ENCODE measurements at regions not wholly inside any gene's neighbourhood (a gene's known extent, or its start where the extent isn't known, plus 50 kb on each side); places are given as distances from the start of the nearest gene placed in this dataset.

DNA sequence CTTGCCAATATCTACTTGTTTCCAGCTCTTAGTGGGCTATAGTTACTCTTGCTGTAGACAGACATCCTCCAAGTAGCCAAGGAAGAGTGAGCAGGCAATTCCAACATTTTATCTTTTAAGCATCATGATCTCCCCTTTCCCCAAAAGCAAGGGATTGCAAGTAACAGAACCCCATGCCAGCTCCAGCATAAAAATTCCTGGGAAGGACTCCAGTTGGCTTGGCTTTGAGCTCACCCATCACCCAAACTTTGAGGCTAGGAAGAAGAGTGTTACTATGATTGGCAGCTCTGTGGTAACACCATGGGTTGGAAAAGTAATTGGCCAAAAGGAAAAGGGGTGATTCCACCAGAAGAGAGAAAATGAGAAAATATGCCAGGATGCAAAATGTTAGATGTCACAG is 1086.4 kb upstream of the RBFOX1 start:
- ATAC-seq (ENCODE audit: low FRiP score in 2 of 2) (no peak), DNase-seq (no peak)
- TF ChIP-seq POLR2A (IDR thresholded peaks at IDR 0.05) (no peak), POLR2AphosphoS5 (IDR thresholded peaks at IDR 0.05) (no peak), EP300 (IDR thresholded peaks at IDR 0.05) (no peak)
- TF ChIP-seq, protein P1, sequence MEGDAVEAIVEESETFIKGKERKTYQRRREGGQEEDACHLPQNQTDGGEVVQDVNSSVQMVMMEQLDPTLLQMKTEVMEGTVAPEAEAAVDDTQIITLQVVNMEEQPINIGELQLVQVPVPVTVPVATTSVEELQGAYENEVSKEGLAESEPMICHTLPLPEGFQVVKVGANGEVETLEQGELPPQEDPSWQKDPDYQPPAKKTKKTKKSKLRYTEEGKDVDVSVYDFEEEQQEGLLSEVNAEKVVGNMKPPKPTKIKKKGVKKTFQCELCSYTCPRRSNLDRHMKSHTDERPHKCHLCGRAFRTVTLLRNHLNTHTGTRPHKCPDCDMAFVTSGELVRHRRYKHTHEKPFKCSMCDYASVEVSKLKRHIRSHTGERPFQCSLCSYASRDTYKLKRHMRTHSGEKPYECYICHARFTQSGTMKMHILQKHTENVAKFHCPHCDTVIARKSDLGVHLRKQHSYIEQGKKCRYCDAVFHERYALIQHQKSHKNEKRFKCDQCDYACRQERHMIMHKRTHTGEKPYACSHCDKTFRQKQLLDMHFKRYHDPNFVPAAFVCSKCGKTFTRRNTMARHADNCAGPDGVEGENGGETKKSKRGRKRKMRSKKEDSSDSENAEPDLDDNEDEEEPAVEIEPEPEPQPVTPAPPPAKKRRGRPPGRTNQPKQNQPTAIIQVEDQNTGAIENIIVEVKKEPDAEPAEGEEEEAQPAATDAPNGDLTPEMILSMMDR (IDR thresholded peaks at IDR 0.05) = no peak

GRCh38 chr16:6232056-6232455 is 1100.6 kb upstream of the RBFOX1 start:
- Histone ChIP-seq H3K27ac (no peak overlapping the region), H3K9me3 (no peaks in the 10 kb centered on the region), H3K27me3 (no peaks in the 10 kb centered on the region), H3K4me1 (no peaks in the 10 kb centered on the region), H3K36me3 (no peaks in the 10 kb centered on the region), H3K4me3 (no peak overlapping the region)
- WGBS, 2 donors = 50 to 70% methylated on average over 4 of the region's 4 CpGs
- TF ChIP-seq, protein P1 (IDR thresholded peaks at IDR 0.05) = no peak
- TF ChIP-seq EP300 (IDR thresholded peaks at IDR 0.05) (no peak), POLR2A (IDR thresholded peaks at IDR 0.05) (no peak), POLR2AphosphoS5 (IDR thresholded peaks at IDR 0.05) (no peak)
- ATAC-seq (ENCODE audit: low FRiP score in 2 of 2) (no peak), DNase-seq (no peak)

More for the DNA sequence above, 1086.4 kb upstream of the RBFOX1 start:
- H3K9me3 ChIP-seq = no peaks in the 10 kb centered on the region
- H3K36me3 ChIP-seq = no peaks in the 10 kb centered on the region
- no peaks in the 10 kb centered on the region for H3K4me1 ChIP-seq
- no peak overlapping the region for H3K4me3 ChIP-seq
- H3K27me3 ChIP-seq = no peaks in the 10 kb centered on the region
- no peak overlapping the region for H3K27ac ChIP-seq

- DNase-seq (no peak), ATAC-seq (ENCODE audit: low FRiP score in 2 of 2) (no peak)
- H3K27ac ChIP-seq = no peak overlapping the region
- no peaks in the 10 kb centered on the region for H3K9me3 ChIP-seq
- TF ChIP-seq EP300 (IDR thresholded peaks at IDR 0.05) (no peak), POLR2AphosphoS5 (IDR thresholded peaks at IDR 0.05) (no peak), POLR2A (IDR thresholded peaks at IDR 0.05) (no peak)
- TF ChIP-seq, protein P1 (IDR thresholded peaks at IDR 0.05) = no peak
- H3K4me1 ChIP-seq = no peaks in the 10 kb centered on the region
- no peaks in the 10 kb centered on the region for H3K27me3 ChIP-seq
- 86 to 92% methylated on average over 1 of the region's 1 CpG for WGBS, 2 donors
- H3K36me3 ChIP-seq = no peaks in the 10 kb centered on the region
- no peak overlapping the region for H3K4me3 ChIP-seq
These were observed 1101.2 kb upstream of the RBFOX1 start for GRCh38 chr16:6231398-6231797.

GRCh38 chr16:6229186-6229585 is 1103.5 kb upstream of the RBFOX1 start:
- Histone ChIP-seq H3K4me3 (no peak overlapping the region), H3K27ac (no peak overlapping the region), H3K9me3 (no peaks in the 10 kb centered on the region), H3K4me1 (no peaks in the 10 kb centered on the region), H3K27me3 (no peaks in the 10 kb centered on the region), H3K36me3 (no peaks in the 10 kb centered on the region)
- DNase-seq (no peak), ATAC-seq (ENCODE audit: low FRiP score in 2 of 2) (no peak)
- WGBS, 2 donors = 52 to 69% methylated on average over 6 of the region's 6 CpGs
- TF ChIP-seq POLR2AphosphoS5 (IDR thresholded peaks at IDR 0.05) = no peak
- no peak for TF ChIP-seq EP300 (IDR thresholded peaks at IDR 0.05)
- TF ChIP-seq, protein P1 (IDR thresholded peaks at IDR 0.05) = no peak
- no peak for TF ChIP-seq POLR2A (IDR thresholded peaks at IDR 0.05)

DNA sequence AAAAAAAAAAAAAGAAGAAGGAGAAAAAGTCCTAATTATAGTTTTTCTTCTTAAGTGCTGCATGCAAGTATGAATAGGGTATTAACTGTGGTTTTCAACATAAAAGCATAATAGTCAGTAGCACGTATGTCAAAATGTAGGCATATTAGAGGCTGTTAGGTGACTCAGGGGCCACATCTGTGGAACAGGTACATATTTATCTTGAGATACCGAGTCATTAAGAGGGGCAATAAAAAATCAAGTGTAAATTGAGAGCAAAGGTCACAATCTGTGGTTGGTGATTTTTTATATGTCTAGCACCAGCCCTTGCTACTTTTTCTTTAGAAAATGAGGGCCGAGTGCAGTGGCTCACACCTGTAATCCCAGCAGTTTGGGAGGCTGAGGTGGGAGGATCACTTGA is 1113.8 kb upstream of the RBFOX1 start:
- 42 to 56% methylated on average over 3 of the region's 3 CpGs for WGBS, 2 donors
- ATAC-seq (ENCODE audit: low FRiP score in 2 of 2) (no peak), DNase-seq (no peak)
- TF ChIP-seq, protein P1 (IDR thresholded peaks at IDR 0.05) = no peak
- no peak for TF ChIP-seq POLR2AphosphoS5 (IDR thresholded peaks at IDR 0.05)
- no peak for TF ChIP-seq POLR2A (IDR thresholded peaks at IDR 0.05)
- no peak for TF ChIP-seq EP300 (IDR thresholded peaks at IDR 0.05)
- H3K4me3 ChIP-seq = no peak overlapping the region
- H3K9me3 ChIP-seq = no peaks in the 10 kb centered on the region
- no peak overlapping the region for H3K27ac ChIP-seq
- no peaks in the 10 kb centered on the region for H3K4me1 ChIP-seq
- H3K27me3 ChIP-seq = no peaks in the 10 kb centered on the region
- no peaks in the 10 kb centered on the region for H3K36me3 ChIP-seq
